Gastrocnemius medialis (tissue), 4 donors: ENCODE measurements at regions not wholly inside any gene's neighbourhood (a gene's known extent, or its start where the extent isn't known, plus 50 kb on each side); places are given as distances from the start of the nearest gene placed in this dataset.

ENCODE experiments used
- ATAC-seq, 2 donors: fragments of 150-250 bp; one replicate each; pipeline ENCODE4 v1.9.1; 2016
- DNase-seq, 2 donors: peaks; one replicate each; pipeline ENCODE4 v3.0.0-alpha.2; 2019
- H3K27ac ChIP-seq, 4 donors: fragments of 200-600 bp; sonication (generic); 1 replicate in 1 of 4; 2 replicates in 3 of 4; pipeline ENCODE4 v1.5.1; 2016 to 2018; ENCODE audit warnings: mild to moderate bottlenecking in 2 of 4, moderate library complexity in 1 of 4
- H3K27me3 ChIP-seq, 3 donors: fragments of 200-600 bp; sonication (generic) in 2 of 3; 1 replicate in 1 of 3; 2 replicates in 2 of 3; pipeline versions ENCODE4 v1.5.1 to v1.6.0; 2016 to 2019; ENCODE audit warnings: mild to moderate bottlenecking in 1 of 3, moderate library complexity in 1 of 3
- H3K36me3 ChIP-seq, 2 donors: fragments of 200-600 bp; sonication (generic) in 1 of 2; one replicate each; pipeline ENCODE4 v1.5.1; 2017 to 2018
- H3K4me1 ChIP-seq, 2 donors: fragments of 200-600 bp; sonication (generic) in 1 of 2; one replicate each; pipeline ENCODE4 v1.5.1; 2016 to 2017; ENCODE audit warnings: mild to moderate bottlenecking in 2 of 2
- H3K4me3 ChIP-seq, 4 donors: fragments of 200-600 bp; sonication (generic) in 3 of 4; 1 replicate in 1 of 4; 2 replicates in 3 of 4; pipeline ENCODE4 v1.5.1; 2016 to 2019; ENCODE audit warnings: mild to moderate bottlenecking in 2 of 4
- H3K9me3 ChIP-seq, 3 donors: fragments of 200-600 bp; sonication (generic) in 2 of 3; 1 replicate in 1 of 3; 2 replicates in 2 of 3; pipeline ENCODE4 v1.5.1; 2016 to 2019
- CTCF ChIP-seq, 5 experiments: fragments of 450-650 bp in 3 of 5; fragments of 200-600 bp in 2 of 5; sonication (generic) in 2 of 5; IDR thresholded peaks in 4 of 5; conservative IDR thresholded peaks in 1 of 5; 1 replicate in 4 of 5; 2 replicates in 1 of 5; pipeline ENCODE4 v1.5.1; 2016 to 2019; ENCODE audit warnings: antibody characterized with exemption in 5 of 5, mild to moderate bottlenecking in 3 of 5, moderate library complexity in 3 of 5
- POLR2A ChIP-seq, 2 donors: fragments of 450-650 bp; IDR thresholded peaks; one replicate each; pipeline ENCODE4 v1.6.1; 2017; ENCODE audit warnings: antibody characterized with exemption in 2 of 2, mild to moderate bottlenecking in 2 of 2, moderate library complexity in 2 of 2
- in situ Hi-C, 4 donors: fragments of 200-750 bp; cut with MboI; loops; one replicate each; pipeline versions ENCODE4 v1.15.0 to v1.8.0; 2017; ENCODE audit warnings: low sequenced_read_pairs in 4 of 4
- intact Hi-C: fragments of 100-400 bp; cut with DNase I; formaldehyde crosslinking; loops from one replicate; pipeline ENCODE4 v1.15.1; 2023; ENCODE audit warnings: low total_unique reads

GRCh38 chrX:7441586-7441985 lies 293.6 kb upstream of the PUDP start:
- ATAC-seq (no peak), DNase-seq (no peak)
- no peak for TF ChIP-seq CTCF (IDR thresholded peaks at IDR 0.05 in 4 of 5, conservative IDR thresholded peaks at IDR 0.05 in 1 of 5)
- no peak for TF ChIP-seq POLR2A (IDR thresholded peaks at IDR 0.05)
- intact Hi-C loops, result no loop called here
- Histone ChIP-seq H3K36me3 (no peaks in the 10 kb centered on the region), H3K9me3 (no peaks in the 10 kb centered on the region), H3K4me3 (no peak overlapping the region), H3K27me3 (no peaks in the 10 kb centered on the region), H3K4me1 (no peaks in the 10 kb centered on the region), H3K27ac (no peak overlapping the region)
- in situ Hi-C loops, result no loop called here

GRCh38 chrX:7435822-7436221 lies 287.9 kb upstream of the PUDP start:
- Histone ChIP-seq H3K27me3 (no peaks in the 10 kb centered on the region), H3K9me3 (no peaks in the 10 kb centered on the region), H3K36me3 (no peaks in the 10 kb centered on the region), H3K27ac (no peak overlapping the region), H3K4me3 (no peak overlapping the region), H3K4me1 (no peaks in the 10 kb centered on the region)
- in situ Hi-C loops (no loop called here), intact Hi-C loops (no loop called here)
- no peak for ATAC-seq
- DNase-seq, result no peak
- TF ChIP-seq POLR2A (IDR thresholded peaks at IDR 0.05) (no peak), CTCF (IDR thresholded peaks at IDR 0.05 in 4 of 5, conservative IDR thresholded peaks at IDR 0.05 in 1 of 5) (no peak)

GRCh38 chrX:7432901-7433300 lies 284.9 kb upstream of the PUDP start:
- H3K36me3 ChIP-seq, result no peaks in the 10 kb centered on the region
- no peak overlapping the region for H3K27ac ChIP-seq
- no peak overlapping the region for H3K4me3 ChIP-seq
- intact Hi-C loops (no loop called here), in situ Hi-C loops (no loop called here)
- H3K9me3 ChIP-seq, result no peaks in the 10 kb centered on the region
- H3K4me1 ChIP-seq, result no peaks in the 10 kb centered on the region
- DNase-seq (no peak), ATAC-seq (no peak)
- no peak for TF ChIP-seq CTCF (IDR thresholded peaks at IDR 0.05 in 4 of 5, conservative IDR thresholded peaks at IDR 0.05 in 1 of 5)
- TF ChIP-seq POLR2A (IDR thresholded peaks at IDR 0.05), result no peak
- no peaks in the 10 kb centered on the region for H3K27me3 ChIP-seq

- no peak for TF ChIP-seq POLR2A (IDR thresholded peaks at IDR 0.05)
- TF ChIP-seq CTCF (IDR thresholded peaks at IDR 0.05 in 4 of 5, conservative IDR thresholded peaks at IDR 0.05 in 1 of 5), result no peak
- no peaks in the 10 kb centered on the region for H3K4me1 ChIP-seq
- in situ Hi-C loops (no loop called here), intact Hi-C loops (no loop called here)
- H3K27me3 ChIP-seq, result no peaks in the 10 kb centered on the region
- H3K27ac ChIP-seq, result no peak overlapping the region
- no peak for ATAC-seq
- no peak overlapping the region for H3K4me3 ChIP-seq
- H3K9me3 ChIP-seq, result no peaks in the 10 kb centered on the region
- DNase-seq, result no peak
- no peaks in the 10 kb centered on the region for H3K36me3 ChIP-seq
Measured at GRCh38 chrX:7420717-7421116, 272.8 kb upstream of the PUDP start.

- H3K27ac ChIP-seq, result no peak overlapping the region
- no peaks in the 10 kb centered on the region for H3K36me3 ChIP-seq
- ATAC-seq (no peak), DNase-seq (no peak)
- intact Hi-C loops (no loop called here), in situ Hi-C loops (no loop called here)
- H3K27me3 ChIP-seq, result no peaks in the 10 kb centered on the region
- no peaks in the 10 kb centered on the region for H3K9me3 ChIP-seq
- TF ChIP-seq CTCF (IDR thresholded peaks at IDR 0.05 in 4 of 5, conservative IDR thresholded peaks at IDR 0.05 in 1 of 5), result no peak
- no peak overlapping the region for H3K4me3 ChIP-seq
- no peaks in the 10 kb centered on the region for H3K4me1 ChIP-seq
Measured at GRCh38 chrX:7414753-7415152, 266.8 kb upstream of the PUDP start.
